Activated T-helper 17 cell treated with anti-CD3 and anti-CD28 coated beads, Interleukin-2, amount 50 U/mL, for 72 hours (primary cell): ENCODE measurements at regions not wholly inside any gene's neighbourhood (a gene's known extent, or its start where the extent isn't known, plus 50 kb on each side); places are given as distances from the start of the nearest gene placed in this dataset.
"Not testable (repeated sequence)": the region's sequence is repeated elsewhere in the genome, so short reads cannot be mapped to it uniquely, and the experiment has no call there.

Experiments
- ATAC-seq: fragments of 150-1000 bp; cut with Tn5 transposase; replicated peaks from 2 replicates; pipeline ENCODE4 v1.10.0; 2021; ENCODE audit warnings: mild to moderate bottlenecking, moderate library complexity
- H3K27ac Mint-ChIP-seq: one replicate; pipeline ENCODE4 v1.8.0; 2022; ENCODE audit warnings: mixed read lengths
- H3K27me3 Mint-ChIP-seq: one replicate; pipeline ENCODE4 v1.8.0; 2022; ENCODE audit warnings: mixed read lengths
- H3K36me3 Mint-ChIP-seq: one replicate; pipeline ENCODE4 v1.8.0; 2022; ENCODE audit warnings: low read depth, mild to moderate bottlenecking, mixed read lengths
- H3K4me1 Mint-ChIP-seq: one replicate; pipeline ENCODE4 v1.8.0; 2022; ENCODE audit warnings: mixed read lengths
- H3K4me3 Mint-ChIP-seq: one replicate; pipeline ENCODE4 v1.8.0; 2022; ENCODE audit warnings: mild to moderate bottlenecking, mixed read lengths
- H3K9me3 Mint-ChIP-seq: one replicate; pipeline ENCODE4 v1.8.0; 2022; ENCODE audit warnings: mixed read lengths

DNA sequence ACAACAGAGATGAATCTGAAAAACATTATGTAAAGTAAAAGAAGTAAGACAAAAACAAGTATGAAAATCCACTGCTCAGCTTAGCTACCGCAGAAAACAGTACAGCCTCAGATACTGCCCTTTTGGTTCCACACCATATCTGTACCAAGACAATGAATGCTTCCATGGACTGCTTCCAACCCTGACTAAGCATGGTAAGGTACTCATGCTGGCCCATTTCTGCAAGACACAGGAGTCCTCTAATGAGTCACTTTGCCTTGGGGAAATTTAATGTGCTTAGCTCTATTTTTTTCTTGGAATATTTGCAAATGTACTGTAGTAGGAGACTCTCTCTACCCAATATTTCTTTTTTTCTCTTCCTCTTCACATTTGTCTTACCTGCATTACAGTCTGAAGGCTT lies 931.7 kb upstream of the HS3ST1 start:
- H3K27me3 Mint-ChIP-seq = no peaks in the 10 kb centered on the region
- ATAC-seq = no peak
- no peaks in the 10 kb centered on the region for H3K36me3 Mint-ChIP-seq
- H3K27ac Mint-ChIP-seq = no peak overlapping the region
- no peak overlapping the region for H3K4me3 Mint-ChIP-seq
- peaks cover 10% of the 10 kb centered on the region for H3K9me3 Mint-ChIP-seq
- H3K4me1 Mint-ChIP-seq = no peaks in the 10 kb centered on the region

- H3K4me1 Mint-ChIP-seq = no peaks in the 10 kb centered on the region
These were observed 930.7 kb upstream of the HS3ST1 start for GRCh38 chr4:12359420-12359819.

GRCh38 chr4:12333083-12333482 lies 904.4 kb upstream of the HS3ST1 start:
- H3K27me3 Mint-ChIP-seq, H3K4me1 Mint-ChIP-seq, H3K36me3 Mint-ChIP-seq, H3K4me3 Mint-ChIP-seq, ATAC-seq, H3K27ac Mint-ChIP-seq: not testable (repeated sequence)
- H3K9me3 Mint-ChIP-seq = peaks cover 13% of the 10 kb centered on the region

More at GRCh38 chr4:12359420-12359819, 930.7 kb upstream of the HS3ST1 start:
- ATAC-seq = no peak
- H3K36me3 Mint-ChIP-seq = no peaks in the 10 kb centered on the region
- H3K4me3 Mint-ChIP-seq = no peak overlapping the region
- no peak overlapping the region for H3K27ac Mint-ChIP-seq
- no peaks in the 10 kb centered on the region for H3K27me3 Mint-ChIP-seq
- peaks cover 9% of the 10 kb centered on the region for H3K9me3 Mint-ChIP-seq

- Mint-ChIP-seq H3K9me3 (peaks cover 6% of the 10 kb centered on the region), H3K27ac (no peak overlapping the region), H3K4me1 (no peaks in the 10 kb centered on the region), H3K36me3 (no peaks in the 10 kb centered on the region), H3K27me3 (no peaks in the 10 kb centered on the region), H3K4me3 (no peak overlapping the region)
- no peak for ATAC-seq
These were observed 896.3 kb upstream of the HS3ST1 start for GRCh38 chr4:12324965-12325364.

GRCh38 chr4:12319765-12320164 lies 891.1 kb upstream of the HS3ST1 start:
- Mint-ChIP-seq H3K36me3 (no peaks in the 10 kb centered on the region), H3K4me1 (no peaks in the 10 kb centered on the region), H3K4me3 (no peak overlapping the region), H3K27me3 (no peaks in the 10 kb centered on the region), H3K9me3 (peaks cover 6% of the 10 kb centered on the region), H3K27ac (no peak overlapping the region)
- no peak for ATAC-seq

DNA sequence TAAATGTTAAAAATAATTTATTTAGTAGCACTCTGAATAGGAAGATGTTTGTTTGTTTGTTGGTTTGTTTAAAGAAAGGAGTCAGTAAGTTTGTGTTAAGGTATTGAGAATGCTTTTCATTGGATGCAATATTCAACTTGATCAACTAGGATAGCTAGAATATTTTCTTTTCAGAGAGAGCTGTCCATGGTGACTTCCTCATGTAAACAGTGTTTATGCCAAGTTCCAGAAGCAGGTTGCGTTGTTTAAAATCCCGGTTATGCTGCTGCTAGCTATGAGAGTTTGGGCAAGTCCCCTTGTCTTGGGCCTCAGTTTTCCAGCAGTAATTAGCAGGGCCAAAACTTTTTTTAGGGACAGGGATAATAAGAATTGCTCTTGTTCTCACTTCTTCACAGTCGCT lies 876.2 kb upstream of the HS3ST1 start:
- Mint-ChIP-seq H3K27me3 (no peaks in the 10 kb centered on the region), H3K27ac (no peak overlapping the region), H3K4me3 (no peak overlapping the region), H3K4me1 (no peaks in the 10 kb centered on the region), H3K36me3 (no peaks in the 10 kb centered on the region), H3K9me3 (peaks cover 21% of the 10 kb centered on the region)
- ATAC-seq = no peak

GRCh38 chr4:12296366-12296765 lies 867.7 kb upstream of the HS3ST1 start:
- ATAC-seq = no peak
- H3K4me1 Mint-ChIP-seq = no peaks in the 10 kb centered on the region

GRCh38 chr4:12293906-12294525 lies 865.3 kb upstream of the HS3ST1 start:
- H3K4me1 Mint-ChIP-seq = no peaks in the 10 kb centered on the region
- H3K36me3 Mint-ChIP-seq = no peaks in the 10 kb centered on the region
- H3K27ac Mint-ChIP-seq = no peak overlapping the region
- no peak overlapping the region for H3K4me3 Mint-ChIP-seq
- ATAC-seq = no peak
- peaks cover 5% of the 10 kb centered on the region for H3K9me3 Mint-ChIP-seq
- no peaks in the 10 kb centered on the region for H3K27me3 Mint-ChIP-seq

More at GRCh38 chr4:12296366-12296765, 867.7 kb upstream of the HS3ST1 start:
- H3K27me3 Mint-ChIP-seq = no peaks in the 10 kb centered on the region
- H3K4me3 Mint-ChIP-seq = no peak overlapping the region
- H3K36me3 Mint-ChIP-seq = no peaks in the 10 kb centered on the region
- H3K9me3 Mint-ChIP-seq = peaks cover 10% of the 10 kb centered on the region
- H3K27ac Mint-ChIP-seq = no peak overlapping the region

- ATAC-seq = no peak
- Mint-ChIP-seq H3K27me3 (no peaks in the 10 kb centered on the region), H3K4me3 (no peak overlapping the region), H3K27ac (no peak overlapping the region), H3K36me3 (no peaks in the 10 kb centered on the region), H3K9me3 (no peaks in the 10 kb centered on the region), H3K4me1 (no peaks in the 10 kb centered on the region)
These were observed 857.7 kb upstream of the HS3ST1 start for GRCh38 chr4:12286351-12286750.

- no peak overlapping the region for H3K4me3 Mint-ChIP-seq
- H3K4me1 Mint-ChIP-seq = no peaks in the 10 kb centered on the region
- peaks cover 8% of the 10 kb centered on the region for H3K9me3 Mint-ChIP-seq
- ATAC-seq = no peak
- H3K36me3 Mint-ChIP-seq = no peaks in the 10 kb centered on the region
- no peaks in the 10 kb centered on the region for H3K27me3 Mint-ChIP-seq
- no peak overlapping the region for H3K27ac Mint-ChIP-seq
These were observed 841.9 kb upstream of the HS3ST1 start for GRCh38 chr4:12270546-12270945.

DNA sequence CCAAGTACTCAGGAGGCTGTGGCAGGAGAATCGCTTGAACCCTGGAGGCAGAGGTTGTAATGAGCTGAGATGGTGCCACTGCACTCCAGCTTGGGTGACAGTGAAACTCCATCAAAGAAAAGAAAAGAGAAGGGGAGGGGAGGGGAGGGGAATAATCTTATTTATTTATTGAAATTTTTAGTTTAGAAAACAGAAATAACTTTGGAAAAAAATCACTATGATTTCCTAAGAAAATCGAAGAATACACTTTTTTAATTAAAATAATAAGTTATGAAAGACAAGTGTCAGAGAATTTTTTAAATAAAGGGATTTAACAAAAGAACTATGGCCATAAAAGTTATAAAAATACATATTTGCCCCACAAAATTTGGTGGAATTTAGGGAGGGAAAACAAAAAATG lies 836.9 kb upstream of the HS3ST1 start:
- H3K27me3 Mint-ChIP-seq = no peaks in the 10 kb centered on the region
- H3K4me1 Mint-ChIP-seq = no peaks in the 10 kb centered on the region
- H3K9me3 Mint-ChIP-seq = peaks cover 11% of the 10 kb centered on the region
- no peaks in the 10 kb centered on the region for H3K36me3 Mint-ChIP-seq
- no peak overlapping the region for H3K4me3 Mint-ChIP-seq
- no peak for ATAC-seq
- no peak overlapping the region for H3K27ac Mint-ChIP-seq

GRCh38 chr4:12260453-12260852 lies 831.8 kb upstream of the HS3ST1 start:
- no peak for ATAC-seq
- Mint-ChIP-seq H3K4me1 (no peaks in the 10 kb centered on the region), H3K9me3 (peaks cover 15% of the 10 kb centered on the region), H3K27ac (no peak overlapping the region), H3K36me3 (no peaks in the 10 kb centered on the region), H3K4me3 (no peak overlapping the region), H3K27me3 (no peaks in the 10 kb centered on the region)

- Mint-ChIP-seq H3K36me3 (no peaks in the 10 kb centered on the region), H3K27me3 (no peaks in the 10 kb centered on the region), H3K27ac (no peak overlapping the region), H3K9me3 (peaks cover 28% of the 10 kb centered on the region), H3K4me3 (no peak overlapping the region), H3K4me1 (no peaks in the 10 kb centered on the region)
- ATAC-seq = no peak
These were observed 816.3 kb upstream of the HS3ST1 start for GRCh38 chr4:12244973-12245372.

GRCh38 chr4:12242354-12242753 lies 813.7 kb upstream of the HS3ST1 start:
- H3K9me3 Mint-ChIP-seq = peaks cover 28% of the 10 kb centered on the region
- no peaks in the 10 kb centered on the region for H3K27me3 Mint-ChIP-seq
- no peak overlapping the region for H3K4me3 Mint-ChIP-seq
- H3K27ac Mint-ChIP-seq = no peak overlapping the region
- H3K36me3 Mint-ChIP-seq = no peaks in the 10 kb centered on the region
- no peaks in the 10 kb centered on the region for H3K4me1 Mint-ChIP-seq
- no peak for ATAC-seq

GRCh38 chr4:12239897-12240636 lies 811.4 kb upstream of the HS3ST1 start:
- H3K4me3 Mint-ChIP-seq = no peak overlapping the region
- ATAC-seq = no peak
- no peak overlapping the region for H3K27ac Mint-ChIP-seq
- H3K4me1 Mint-ChIP-seq = no peaks in the 10 kb centered on the region
- no peaks in the 10 kb centered on the region for H3K36me3 Mint-ChIP-seq
- H3K27me3 Mint-ChIP-seq = no peaks in the 10 kb centered on the region
- peaks cover 21% of the 10 kb centered on the region for H3K9me3 Mint-ChIP-seq
